ENCODE measurements at regions not wholly inside any gene's neighbourhood (a gene's known extent, or its start where the extent isn't known, plus 50 kb on each side); places are given as distances from the start of the nearest gene placed in this dataset.
"Not testable (repeated sequence)": the region's sequence is repeated elsewhere in the genome, so short reads cannot be mapped to it uniquely, and the experiment has no call there.

DNA sequence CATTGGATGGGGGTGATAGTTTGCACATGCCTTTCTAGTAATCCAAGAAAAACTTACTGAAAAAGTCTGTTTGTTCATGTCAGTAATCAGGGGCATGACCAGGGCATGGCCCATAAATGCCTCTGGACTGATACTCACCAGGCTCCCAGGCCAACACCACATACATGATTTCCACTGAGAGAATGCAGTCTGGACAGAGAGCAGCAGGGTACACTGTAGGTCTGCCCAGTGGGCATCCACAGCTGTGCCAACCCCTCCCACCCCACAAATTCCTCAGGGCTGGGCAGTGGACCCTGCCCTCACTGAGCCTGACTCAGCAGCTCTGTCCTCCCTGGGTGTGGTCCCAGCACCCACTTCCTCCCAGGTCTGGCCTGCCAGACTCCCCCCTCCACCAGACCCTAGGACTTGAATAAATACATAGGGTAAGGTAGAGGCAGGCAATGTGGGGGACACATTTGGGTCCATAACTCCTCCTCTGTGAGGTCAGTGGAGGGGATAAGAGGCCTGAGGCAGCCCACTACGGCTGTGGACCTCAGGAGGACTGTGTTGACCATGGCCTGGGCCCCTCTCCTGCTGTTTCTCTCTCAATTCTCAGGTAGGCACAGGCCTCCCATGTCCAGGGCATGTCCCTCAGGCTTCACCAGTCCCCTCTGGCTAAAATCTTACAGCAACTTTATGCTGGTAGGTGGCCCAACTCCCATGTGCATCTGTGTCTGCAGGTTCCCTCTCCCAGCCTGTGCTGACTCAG lies 92.2 kb upstream of the TOP3B start:
- DNase-seq: no peak

- DNase-seq: no peak
These were observed 91.4 kb upstream of the TOP3B start for GRCh38 chr22:22073769-22074561.

DNA sequence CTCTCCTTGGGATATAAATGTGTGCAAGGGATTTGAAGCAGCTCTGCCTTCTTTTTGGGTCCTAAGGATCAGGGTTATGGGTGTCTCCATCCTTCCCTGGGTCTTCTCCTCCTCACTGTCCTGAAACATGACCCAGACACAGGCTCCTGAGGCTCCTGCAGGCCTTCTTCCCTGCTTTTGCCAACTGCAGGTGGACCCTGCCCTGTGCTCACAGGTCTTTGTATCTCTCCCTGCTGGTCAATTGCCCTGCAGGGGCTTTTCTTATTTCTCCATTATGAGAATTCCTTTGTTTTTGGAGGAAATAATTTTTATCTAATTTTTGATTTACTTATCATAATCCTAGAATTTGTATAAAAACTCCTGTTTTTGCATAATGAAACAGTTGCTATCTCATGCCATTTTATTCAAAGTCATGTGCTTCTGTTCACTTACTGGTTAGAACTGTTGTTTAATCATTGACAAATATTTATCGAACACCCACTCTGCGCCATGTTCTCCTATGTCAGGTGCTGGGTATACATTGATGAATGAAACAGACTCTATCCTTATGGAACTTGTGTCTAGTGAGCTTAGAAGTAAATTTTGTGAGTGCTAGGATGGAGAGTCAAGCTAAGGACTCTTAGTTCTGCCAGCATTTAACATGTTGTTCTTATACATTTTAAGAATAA lies 89.7 kb upstream of the TOP3B start:
- no peak for DNase-seq

DNA sequence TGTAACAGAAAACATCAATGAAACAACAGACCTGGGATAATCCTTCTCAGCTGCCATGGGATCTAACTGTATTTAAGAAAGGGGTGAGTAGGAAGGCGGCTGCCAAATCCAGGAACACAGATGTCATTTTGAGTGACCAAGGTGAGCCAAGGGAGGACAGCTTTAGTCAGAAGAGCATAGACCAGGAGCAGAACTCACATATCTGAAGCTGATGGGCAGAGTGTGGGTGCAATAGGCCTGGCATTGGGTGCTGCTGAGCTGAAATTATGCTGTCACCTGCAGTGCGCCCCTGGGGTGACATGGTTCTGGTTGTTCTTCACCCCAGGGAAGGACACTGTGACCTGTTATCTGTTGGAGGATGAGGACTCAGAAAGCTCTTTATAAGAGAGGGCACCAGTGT lies 88.9 kb upstream of the TOP3B start:
- DNase-seq: no peak

DNA sequence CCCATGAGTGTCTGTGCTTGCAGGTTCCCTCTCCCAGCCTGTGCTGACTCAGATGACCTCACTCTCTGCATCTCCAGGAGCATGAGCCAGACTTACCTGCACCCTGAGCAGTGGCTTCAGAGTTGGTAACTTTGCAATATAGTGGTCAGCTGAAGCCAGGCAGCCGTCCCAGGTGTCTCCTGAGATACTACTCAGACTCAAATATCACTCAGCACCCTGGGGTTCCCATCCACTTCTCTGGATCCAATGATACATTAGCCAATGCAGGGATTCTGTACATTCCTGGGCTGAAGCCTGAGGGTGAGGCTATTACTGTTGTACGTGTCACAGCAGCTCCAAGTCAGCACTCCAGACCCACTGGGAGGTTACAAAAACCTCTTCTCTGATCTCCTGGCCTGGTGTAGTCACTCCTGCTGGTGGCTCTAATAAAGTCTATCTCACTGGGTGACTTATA lies 87.8 kb upstream of the TOP3B start:
- DNase-seq: no peak

DNA sequence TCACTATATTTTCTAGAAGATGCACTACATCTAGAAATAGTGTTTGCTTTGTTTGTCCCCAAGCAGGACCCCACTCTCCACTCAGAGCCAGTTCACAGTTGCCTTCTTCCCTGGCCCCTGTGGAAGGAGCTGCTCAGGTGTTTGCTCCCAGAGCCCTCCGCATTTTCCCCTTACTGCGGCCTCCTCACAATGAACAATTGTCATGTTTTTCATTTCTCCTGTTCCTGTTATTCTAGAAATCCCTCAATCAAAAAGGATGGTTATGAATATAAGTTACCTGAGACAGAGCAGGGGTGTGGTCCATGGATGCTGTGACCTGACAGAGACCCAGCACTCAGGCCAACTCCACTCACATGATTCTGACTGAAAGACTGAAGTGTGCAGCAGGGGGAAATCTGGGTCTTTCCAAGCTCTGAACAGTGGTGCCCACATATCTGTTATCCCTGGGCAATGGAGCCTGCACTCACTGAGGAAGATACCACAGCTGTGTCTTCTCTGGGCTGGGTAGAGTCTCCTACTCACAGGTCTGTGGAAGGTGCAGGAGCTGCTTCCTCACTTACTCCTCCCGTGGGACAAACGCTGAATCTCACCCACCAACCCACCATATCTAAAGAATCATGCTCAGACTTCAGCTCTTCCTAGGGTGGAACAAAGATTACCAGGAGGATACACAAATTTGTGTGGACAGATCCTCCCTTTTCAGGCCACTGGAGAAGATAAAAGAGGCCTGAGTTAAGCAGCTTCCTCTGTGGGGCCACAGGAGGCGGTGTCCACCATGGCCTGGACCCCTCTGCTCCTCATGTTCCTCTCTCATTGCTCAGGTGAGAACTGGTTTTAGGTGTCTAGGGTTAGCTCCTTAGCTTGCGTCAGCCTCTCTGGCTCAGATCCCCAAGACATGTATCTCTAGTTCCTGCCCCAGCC lies 87.1 kb upstream of the TOP3B start:
- DNase-seq: no peak

DNA sequence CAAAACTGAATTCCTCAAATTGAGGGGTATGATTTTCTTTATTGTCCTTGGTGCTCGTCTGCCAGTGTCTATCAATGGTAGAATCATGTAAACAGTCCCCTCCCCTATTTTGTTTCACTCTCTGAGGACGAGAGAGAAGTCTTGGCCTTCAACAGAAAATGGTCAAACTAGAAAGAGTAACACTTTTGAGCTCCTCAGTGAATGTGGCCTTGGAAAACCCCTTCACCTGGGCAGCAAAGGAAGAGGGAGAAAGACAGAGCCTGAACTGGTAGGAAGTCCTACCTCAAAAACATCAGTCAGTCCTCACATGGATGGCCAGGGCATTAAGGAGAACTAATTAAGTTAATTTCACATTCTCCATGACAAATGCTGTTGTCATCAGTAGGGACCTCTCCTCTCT lies 86.1 kb upstream of the TOP3B start:
- DNase-seq: no peak

DNA sequence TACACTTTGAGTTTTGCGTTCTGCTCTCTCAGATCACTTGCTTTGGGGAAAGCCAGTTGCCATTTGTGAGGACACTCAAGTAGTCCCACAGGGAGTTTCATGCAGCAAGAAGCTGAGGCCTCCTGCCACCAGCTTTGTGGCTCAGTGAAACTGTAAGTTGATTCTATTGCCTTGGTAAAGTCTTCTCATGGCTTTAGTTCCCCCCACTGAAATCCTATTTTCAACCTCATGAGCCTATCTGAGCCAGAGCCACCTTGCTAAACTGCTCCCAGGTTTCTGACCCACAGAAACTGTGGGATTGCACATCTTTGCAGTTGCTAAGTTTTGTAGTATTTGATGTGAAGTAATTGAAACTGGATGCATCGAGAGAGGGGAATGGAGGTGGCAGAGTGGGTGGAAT lies 85.4 kb upstream of the TOP3B start:
- DNase-seq: no peak

- no peak for DNase-seq
These were observed 84.6 kb upstream of the TOP3B start for GRCh38 chr22:22067192-22067591.

GRCh38 chr22:22064580-22064979 lies 82.0 kb upstream of the TOP3B start:
- no peak for DNase-seq

GRCh38 chr22:22062306-22062793 lies 79.8 kb upstream of the TOP3B start:
- no peak for DNase-seq

DNA sequence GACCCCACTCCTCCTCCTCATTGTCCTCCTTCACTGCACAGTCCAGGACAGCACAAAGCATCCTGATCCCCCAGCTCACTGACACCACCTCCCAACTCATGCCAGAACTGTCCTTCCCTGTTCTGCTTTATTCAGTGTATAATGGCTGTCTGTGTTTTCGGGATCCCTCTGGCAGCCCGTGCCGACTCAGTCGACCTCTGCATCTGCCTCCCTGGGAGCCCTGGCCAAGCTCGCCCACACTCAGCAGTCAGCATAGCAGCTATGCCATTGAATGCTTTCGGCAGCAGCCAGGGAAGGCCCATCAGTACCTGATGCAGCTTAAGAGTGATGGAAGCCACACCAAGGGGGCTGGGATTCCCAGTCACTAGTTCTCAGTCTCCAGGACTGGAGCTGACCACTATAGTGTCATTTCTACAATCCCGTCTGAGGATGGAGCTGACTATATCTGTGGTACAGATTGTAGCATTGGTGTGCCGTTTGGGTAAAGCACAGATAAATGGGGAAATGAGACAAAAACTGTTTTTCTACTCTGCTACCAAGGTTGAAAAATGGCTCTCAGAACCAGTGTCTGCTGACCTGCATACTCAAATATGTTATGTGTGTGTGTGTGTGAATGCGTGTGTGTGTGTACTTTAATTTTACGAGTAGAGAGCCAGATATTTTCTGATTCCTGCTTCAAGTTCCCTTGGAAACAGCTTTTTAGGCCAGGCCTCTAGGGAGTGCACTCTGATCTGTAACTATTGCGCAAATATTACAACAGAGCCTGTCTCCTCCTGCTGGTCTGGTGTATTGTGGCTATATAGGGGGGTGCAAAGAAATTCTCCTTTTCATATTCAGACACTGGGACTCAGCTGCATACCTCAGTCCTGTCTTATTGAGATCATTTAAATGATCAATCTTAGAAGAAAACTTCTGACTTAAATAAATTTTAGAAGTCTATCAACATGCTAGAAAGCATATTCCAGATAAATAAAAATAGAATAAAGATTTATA lies 78.8 kb upstream of the TOP3B start:
- DNase-seq: no peak

- DNase-seq: no peak
These were observed 77.9 kb upstream of the TOP3B start for GRCh38 chr22:22060200-22061084.

DNA sequence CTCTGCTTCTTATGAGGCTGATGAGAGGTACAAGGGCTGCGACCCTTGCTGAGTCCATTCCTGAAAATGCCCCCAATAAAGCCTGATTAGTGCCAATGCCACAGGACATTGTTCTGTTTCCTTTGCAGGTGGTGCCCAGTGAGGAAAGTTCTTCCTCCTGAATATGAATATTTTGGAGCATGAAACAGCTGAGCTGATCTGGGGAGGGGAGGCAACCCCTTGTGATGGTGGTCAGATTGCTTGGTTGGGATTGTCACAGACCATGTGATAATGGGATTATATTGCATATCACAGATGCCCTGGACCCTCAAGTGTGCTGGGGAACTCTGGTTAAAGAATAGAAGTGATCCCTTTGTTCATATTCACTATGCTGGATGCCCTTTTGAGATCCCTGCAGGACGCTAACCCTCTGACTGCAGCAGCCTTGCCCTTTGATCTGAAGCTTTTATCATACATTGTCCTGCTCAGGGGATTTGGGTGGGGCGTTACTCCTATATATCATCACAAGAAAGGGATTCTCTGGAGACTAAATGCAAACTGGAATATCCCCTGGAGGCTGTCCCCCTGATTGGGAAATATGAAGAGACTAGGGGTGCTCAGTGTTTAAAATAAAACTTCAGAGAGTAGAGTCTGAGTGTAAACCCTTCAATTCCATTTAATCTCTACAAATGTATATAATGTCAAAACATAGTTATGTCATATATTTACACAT lies 76.9 kb upstream of the TOP3B start:
- no peak for DNase-seq

GRCh38 chr22:22058633-22059290 lies 76.2 kb upstream of the TOP3B start:
- DNase-seq: no peak

DNA sequence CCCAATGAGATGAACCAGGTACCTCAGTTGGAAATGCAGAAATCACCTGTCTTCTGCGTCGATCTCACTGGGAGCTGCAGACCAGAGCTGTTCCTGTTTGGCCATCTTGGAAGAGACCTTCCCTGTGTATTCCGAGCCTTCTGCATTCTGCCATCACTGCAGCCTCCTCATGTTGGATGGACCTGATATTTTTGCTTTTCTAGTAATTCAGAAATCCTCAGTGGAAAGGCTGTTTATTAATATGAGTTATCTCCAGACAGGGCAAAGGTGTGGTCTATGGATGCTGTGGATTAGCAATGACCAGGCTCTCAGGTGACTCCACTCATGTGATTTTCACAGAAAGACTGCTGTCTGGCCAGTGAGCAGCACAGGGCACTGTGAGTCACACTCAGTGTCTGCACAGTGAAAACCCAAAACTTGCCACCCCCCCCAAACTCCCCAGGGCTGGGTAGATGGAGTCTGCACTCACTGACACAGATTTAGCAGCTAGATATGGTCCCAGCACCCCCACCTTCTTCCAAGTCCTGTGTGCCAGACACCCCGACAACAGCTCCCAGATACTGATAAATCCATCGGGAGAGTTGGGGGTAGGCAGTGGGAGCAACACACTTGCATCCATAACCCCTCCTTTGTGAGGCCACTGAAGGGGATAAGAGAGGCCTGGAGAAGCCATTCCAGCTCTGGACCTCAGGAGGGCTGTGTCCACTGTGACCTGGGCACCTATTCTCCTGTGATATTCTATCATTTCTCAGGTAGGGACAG lies 75.2 kb upstream of the TOP3B start:
- DNase-seq: no peak

GRCh38 chr22:22056809-22057594 lies 74.4 kb upstream of the TOP3B start:
- DNase-seq: not testable (repeated sequence)
